ENCODE measurements at regions not wholly inside any gene's neighbourhood (a gene's known extent, or its start where the extent isn't known, plus 50 kb on each side); places are given as distances from the start of the nearest gene placed in this dataset.

GRCh38 chr3:174524203-174524602, 334.9 kb upstream of the NAALADL2 start:
- H3K79me2 ChIP-seq (ENCODE audit: control insufficient read depth in 1 of 2, insufficient read depth in 2 of 2, low read length in 2 of 2) = no peaks in the 10 kb centered on the region
- ChIA-PET POLR2A (ENCODE audit: partially characterized antibody) (interaction anchor here (1.1 kb wide), 1 partner anchor 9 kb away, joined by 3 read pairs; no protein-coding TSS in a partner anchor), CTCF (ENCODE audit: partially characterized antibody) (interaction anchor here (0.6 kb wide), 1 partner anchor 16 kb away, joined by 4 read pairs; no protein-coding TSS in a partner anchor)
- H3K79me1 ChIP-seq (ENCODE audit: low read depth, low read length) = no peaks in the 10 kb centered on the region
- H3K4ac ChIP-seq (replicated peaks; ENCODE audit: insufficient read length, low read depth, low read length) = no peak overlapping the region
- no peak overlapping the region for H3K9ac ChIP-seq (replicated peaks in 1 of 4; ENCODE audit: extremely low read depth in 1 of 4, low read depth in 3 of 4, low read length in 3 of 4)
- WGBS, 2 experiments (ENCODE audit: extremely low coverage in 1 of 2, insufficient coverage in 1 of 2, insufficient read length in 1 of 2, insufficient replicate concordance in 2 of 2, low coverage in 1 of 2, low lambda C conversion rate in 2 of 2, missing lambda C conversion rate in 1 of 2) = 88% methylated on average over 3 of the region's 3 CpGs; no CpG with 5 or more reads in 1 of the 2 experiments
- no peak overlapping the region for H2BK15ac ChIP-seq (ENCODE audit: low read length)
- no peak overlapping the region for H3K56ac ChIP-seq (replicated peaks; ENCODE audit: insufficient read length, low read depth, low read length)
- H2AK5ac ChIP-seq (ENCODE audit: low read depth, low read length) = no peak overlapping the region
- H4K5ac ChIP-seq (ENCODE audit: insufficient read length, low read depth, low read length) = no peak overlapping the region
- peaks cover 0 to 2% (median 0%) of the 10 kb centered on the region in 4 experiments; a peak in 1 of 7 replicates for H3K27me3 ChIP-seq (replicated peaks in 1 of 4; ENCODE audit: control insufficient read depth in 3 of 4, extremely low read depth in 1 of 4, insufficient read depth in 3 of 4, low read length in 3 of 4)
- H3K27ac ChIP-seq (ENCODE audit: low read depth, low read length) = no peak overlapping the region
- H2BK20ac ChIP-seq (ENCODE audit: low read length) = no peak overlapping the region
- no peak overlapping the region for H3K4me2 ChIP-seq (ENCODE audit: insufficient read depth in 1 of 2, low read depth in 2 of 2, low read length in 2 of 2)
- no peak overlapping the region for H4K8ac ChIP-seq (ENCODE audit: extremely low read depth, insufficient read depth, low read length)
- no peak overlapping the region for H2AFZ ChIP-seq (ENCODE audit: low read length)
- H3K23me2 ChIP-seq (ENCODE audit: low read depth, low read length) = no peaks in the 10 kb centered on the region
- H4K91ac ChIP-seq (replicated peaks; ENCODE audit: insufficient read length, low read length) = no peak overlapping the region
- no peaks in the 10 kb centered on the region for H3K36me3 ChIP-seq (ENCODE audit: control insufficient read depth in 2 of 4, insufficient read depth in 4 of 4, low read length in 3 of 4)
- H3K9me3 ChIP-seq (ENCODE audit: insufficient read depth in 2 of 2, low read depth in 1 of 2, low read length in 1 of 2) = no peaks in the 10 kb centered on the region
- FAIRE-seq (no peak), DNase-seq (ENCODE audit: low read depth in 1 of 2, low spot score in 2 of 2) (no peak)
- no peak overlapping the region for H2BK12ac ChIP-seq (ENCODE audit: low read depth, low read length)
- no peak overlapping the region for H2BK5ac ChIP-seq (ENCODE audit: low read depth, low read length)
- no peak overlapping the region for H3K23ac ChIP-seq (ENCODE audit: insufficient read length)
- H2BK120ac ChIP-seq (replicated peaks; ENCODE audit: low read depth, low read length) = no peak overlapping the region
- no peak overlapping the region for H3K18ac ChIP-seq (ENCODE audit: extremely low read depth, low read length)
- H3K4me1 ChIP-seq (replicated peaks in 1 of 4; ENCODE audit: control insufficient read depth in 3 of 4, insufficient read depth in 4 of 4, low read length in 3 of 4) = no peaks in the 10 kb centered on the region
- no peak for TF ChIP-seq CHD1 (IDR thresholded peaks at IDR 0.05; ENCODE audit: low read depth, low read length)
- TF ChIP-seq NANOG (IDR thresholded peaks at IDR 0.05; ENCODE audit: insufficient read depth, low read depth, low read length, poor library complexity, severe bottlenecking) = no peak
- no peak for TF ChIP-seq ATF2 (IDR thresholded peaks at IDR 0.05; ENCODE audit: low read length)
- no peak for TF ChIP-seq TCF12 (IDR thresholded peaks at IDR 0.05; ENCODE audit: low read depth, low read length)
- TF ChIP-seq EZH2 (IDR thresholded peaks at IDR 0.05; ENCODE audit: low read depth, low read length, severe bottlenecking) = no peak
- H3K14ac ChIP-seq (ENCODE audit: insufficient read length) = no peak overlapping the region
- H3K4me3 ChIP-seq (ENCODE audit: extremely low read depth in 1 of 4, insufficient read depth in 2 of 4, low read depth in 3 of 4, low read length in 4 of 4) = no peak overlapping the region
- H4K20me1 ChIP-seq (replicated peaks in 1 of 2; ENCODE audit: control insufficient read depth in 1 of 2, insufficient read depth in 2 of 2, low read length in 2 of 2) = no peaks in the 10 kb centered on the region
